ENCODE measurements at regions not wholly inside any gene's neighbourhood (a gene's known extent, or its start where the extent isn't known, plus 50 kb on each side); places are given as distances from the start of the nearest gene placed in this dataset.
A peak's percentile ranks its signal among the peaks of the same experiment; 100 is the strongest.

DNA sequence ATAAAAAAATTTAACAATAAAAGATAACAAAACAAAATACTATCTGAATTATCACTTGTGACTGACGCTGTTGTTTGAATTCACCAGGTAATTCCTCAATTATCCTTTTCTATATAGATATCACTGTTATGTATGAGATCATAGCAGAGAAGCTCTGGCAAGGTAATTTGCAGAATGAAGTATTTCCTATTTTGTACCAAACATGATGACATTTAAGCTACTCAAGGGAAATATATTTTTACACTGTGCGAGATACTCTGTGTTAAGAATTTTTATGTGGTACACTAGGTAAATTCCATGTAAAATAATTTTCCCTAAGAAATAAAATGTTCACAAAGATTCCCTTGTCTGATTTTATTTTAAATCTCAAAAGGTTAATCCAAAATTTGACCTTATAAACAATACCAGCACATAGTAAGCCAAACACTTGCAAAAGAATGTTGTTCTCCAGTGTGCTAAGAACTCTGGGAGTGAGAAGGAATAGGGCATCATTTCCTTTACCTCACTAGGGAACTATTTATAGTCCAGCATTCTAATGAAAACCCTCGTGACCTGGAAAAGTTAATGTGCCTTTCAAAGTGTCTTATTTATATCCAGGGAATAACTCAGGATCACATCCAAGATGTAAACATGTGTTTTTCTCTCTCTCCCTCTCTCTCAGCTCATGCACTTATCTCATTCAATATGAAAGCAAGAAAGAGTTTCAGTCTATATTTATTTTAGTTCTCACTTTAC, 115.2 kb upstream of the RAP1B start:
- no peak overlapping the region for H3K4me2 ChIP-seq (ENCODE audit: low read depth, low read length, poor library complexity, severe bottlenecking)
- H2AFZ ChIP-seq (ENCODE audit: low read length): no peak overlapping the region

GRCh38 chr12:68497107-68497506, 113.6 kb upstream of the RAP1B start:
- no peaks in the 10 kb centered on the region for H3K36me3 ChIP-seq (ENCODE audit: insufficient read depth, low read length)
- peak overlapping the region; percentile 43 for H3K4me2 ChIP-seq (ENCODE audit: low read depth, low read length, poor library complexity, severe bottlenecking)
- no peaks in the 10 kb centered on the region for H4K20me1 ChIP-seq (ENCODE audit: insufficient read depth, low read length, poor library complexity, severe bottlenecking)
- H3K4me3 ChIP-seq (ENCODE audit: low read length, poor library complexity, severe bottlenecking): peak overlapping the region; percentile 15
- H3F3A ChIP-seq (ENCODE audit: low read depth): no peaks in the 10 kb centered on the region
- H3K4me1 ChIP-seq (ENCODE audit: insufficient read depth, low read length, poor library complexity, severe bottlenecking): peaks cover 43% of the 10 kb centered on the region
- no peaks in the 10 kb centered on the region for H3K27me3 ChIP-seq (ENCODE audit: insufficient read depth, low read length, poor library complexity, severe bottlenecking)
- H2AFZ ChIP-seq (ENCODE audit: low read length): peak overlapping the region; percentile 1; the same call in 1 of the 2 replicates
- no peak for TF ChIP-seq EZH2phosphoT487 (IDR thresholded peaks at IDR 0.05; ENCODE audit: borderline replicate concordance)
- no peak for TF ChIP-seq CTCF (conservative IDR thresholded peaks at IDR 0.05; ENCODE audit: low read length)
- H3K79me2 ChIP-seq (ENCODE audit: insufficient read depth, low read length): no peaks in the 10 kb centered on the region
- H3K9me2 ChIP-seq (replicated peaks; ENCODE audit: low read depth, low read length): no peaks in the 10 kb centered on the region
- no peaks in the 10 kb centered on the region for H3K9me3 ChIP-seq (ENCODE audit: insufficient read depth, low read depth, low read length)
- H3K9ac ChIP-seq (ENCODE audit: low read depth, low read length, poor library complexity, severe bottlenecking): no peak overlapping the region

More for the DNA sequence above, 115.2 kb upstream of the RAP1B start:
- Histone ChIP-seq H3K9me3 (ENCODE audit: insufficient read depth, low read depth, low read length) (no peaks in the 10 kb centered on the region), H3F3A (ENCODE audit: low read depth) (no peaks in the 10 kb centered on the region), H3K79me2 (ENCODE audit: insufficient read depth, low read length) (no peaks in the 10 kb centered on the region), H3K9ac (ENCODE audit: low read depth, low read length, poor library complexity, severe bottlenecking) (no peak overlapping the region), H3K36me3 (ENCODE audit: insufficient read depth, low read length) (no peaks in the 10 kb centered on the region), H4K20me1 (ENCODE audit: insufficient read depth, low read length, poor library complexity, severe bottlenecking) (no peaks in the 10 kb centered on the region), H3K27me3 (ENCODE audit: insufficient read depth, low read length, poor library complexity, severe bottlenecking) (no peaks in the 10 kb centered on the region), H3K9me2 (replicated peaks; ENCODE audit: low read depth, low read length) (no peaks in the 10 kb centered on the region), H3K4me1 (ENCODE audit: insufficient read depth, low read length, poor library complexity, severe bottlenecking) (peaks cover 48% of the 10 kb centered on the region), H3K4me3 (ENCODE audit: low read length, poor library complexity, severe bottlenecking) (no peak overlapping the region)
- no peak for TF ChIP-seq EZH2phosphoT487 (IDR thresholded peaks at IDR 0.05; ENCODE audit: borderline replicate concordance)
- TF ChIP-seq CTCF (conservative IDR thresholded peaks at IDR 0.05; ENCODE audit: low read length): no peak

- Histone ChIP-seq H3K79me2 (ENCODE audit: insufficient read depth, low read length) (no peaks in the 10 kb centered on the region), H3K9me3 (ENCODE audit: insufficient read depth, low read depth, low read length) (no peaks in the 10 kb centered on the region), H3K4me2 (ENCODE audit: low read depth, low read length, poor library complexity, severe bottlenecking) (peak overlapping the region; percentile 43), H3K9ac (ENCODE audit: low read depth, low read length, poor library complexity, severe bottlenecking) (no peak overlapping the region), H3K9me2 (replicated peaks; ENCODE audit: low read depth, low read length) (no peaks in the 10 kb centered on the region), H3K4me1 (ENCODE audit: insufficient read depth, low read length, poor library complexity, severe bottlenecking) (peaks cover 43% of the 10 kb centered on the region), H3F3A (ENCODE audit: low read depth) (no peaks in the 10 kb centered on the region), H4K20me1 (ENCODE audit: insufficient read depth, low read length, poor library complexity, severe bottlenecking) (no peaks in the 10 kb centered on the region), H3K27me3 (ENCODE audit: insufficient read depth, low read length, poor library complexity, severe bottlenecking) (no peaks in the 10 kb centered on the region), H2AFZ (ENCODE audit: low read length) (peak overlapping the region; percentile 1; the same call in 1 of the 2 replicates), H3K36me3 (ENCODE audit: insufficient read depth, low read length) (no peaks in the 10 kb centered on the region), H3K4me3 (ENCODE audit: low read length, poor library complexity, severe bottlenecking) (peak overlapping the region; percentile 15)
- TF ChIP-seq EZH2phosphoT487 (IDR thresholded peaks at IDR 0.05; ENCODE audit: borderline replicate concordance) (no peak), CTCF (conservative IDR thresholded peaks at IDR 0.05; ENCODE audit: low read length) (no peak)
Observed at GRCh38 chr12:68497702-68498101, 113.0 kb upstream of the RAP1B start.

All from Loucy (cell line).